H1 (cell line): ENCODE measurements at regions not wholly inside any gene's neighbourhood (a gene's known extent, or its start where the extent isn't known, plus 50 kb on each side); places are given as distances from the start of the nearest gene placed in this dataset.

ENCODE experiments used
- CTCF ChIA-PET: fragments of 300-600 bp; sonication (Branson Sonifier 250); formaldehyde crosslinking; loops from one replicate; lab custom pipeline; 2021; ENCODE audit not compliant: partially characterized antibody; lab: Charles Lee
- POLR2A ChIA-PET: fragments of 300-600 bp; sonication (Branson Sonifier 250); formaldehyde crosslinking; loops from one replicate; lab custom pipeline; 2021; ENCODE audit warnings: inconsistent platforms; ENCODE audit not compliant: partially characterized antibody; lab: Charles Lee
- DNase-seq, 2 experiments: peaks; one replicate each; pipeline versions ENCODE4 v3.0.0 to v3.0.0-alpha.2; 2010 to 2022; ENCODE audit warnings: low spot score in 2 of 2, low read depth in 1 of 2, mixed read lengths in 1 of 2
- FAIRE-seq: peaks from 2 replicates; lab custom pipeline; 2011; peaks lifted over from hg19 to GRCh38; lab: Jason Lieb, UNC
- H2AFZ ChIP-seq: 2 replicates; pipeline ENCODE4 v1.8.1; 2012; ENCODE audit warnings: low read length, inconsistent platforms
- H2AK5ac ChIP-seq: 2 replicates; pipeline ENCODE4 v1.6.1; 2013; ENCODE audit warnings: low read depth, low read length
- H2BK120ac ChIP-seq: replicated peaks from 2 replicates; pipeline ENCODE3; 2013; ENCODE audit warnings: low read depth, low read length, inconsistent platforms
- H2BK12ac ChIP-seq: 2 replicates; pipeline ENCODE4 v1.6.1; 2013; ENCODE audit warnings: low read depth, low read length
- H2BK15ac ChIP-seq: 2 replicates; pipeline ENCODE4 v1.6.1; 2013; ENCODE audit warnings: low read length
- H2BK20ac ChIP-seq: 2 replicates; pipeline ENCODE4 v1.6.1; 2013; ENCODE audit warnings: low read length
- H2BK5ac ChIP-seq: 2 replicates; pipeline ENCODE4 v1.6.1; 2013; ENCODE audit warnings: low read depth, low read length
- H3K14ac ChIP-seq: 2 replicates; pipeline ENCODE4 v1.6.1; 2013; ENCODE audit warnings: inconsistent platforms; ENCODE audit not compliant: insufficient read length
- H3K18ac ChIP-seq: 2 replicates; pipeline ENCODE4 v1.6.1; 2013; ENCODE audit warnings: low read length; ENCODE audit errors: extremely low read depth
- H3K23ac ChIP-seq: 2 replicates; pipeline ENCODE4 v1.6.1; 2013; ENCODE audit warnings: inconsistent platforms; ENCODE audit not compliant: insufficient read length
- H3K23me2 ChIP-seq: 2 replicates; pipeline ENCODE4 v1.6.1; 2013; ENCODE audit warnings: low read depth, low read length
- H3K27ac ChIP-seq: 2 replicates; pipeline ENCODE4 v1.6.1; 2011; ENCODE audit warnings: low read depth, low read length, inconsistent platforms
- H3K27me3 ChIP-seq, 4 experiments: replicated peaks in 1 of 4; 1 replicate in 1 of 4; 2 replicates in 3 of 4; pipeline versions ENCODE4 v1.6.1 to v1.8.1; 2011 to 2013; ENCODE audit warnings: low read length in 3 of 4, mild to moderate bottlenecking in 3 of 4, inconsistent platforms in 2 of 4, mixed read lengths in 2 of 4, moderate library complexity in 1 of 4; ENCODE audit not compliant: control insufficient read depth in 3 of 4, insufficient read depth in 3 of 4; ENCODE audit errors: extremely low read depth in 1 of 4
- H3K36me3 ChIP-seq, 4 experiments: 2 replicates each; pipeline versions ENCODE4 v1.6.1 to v1.8.1; 2011 to 2013; ENCODE audit warnings: mild to moderate bottlenecking in 4 of 4, low read length in 3 of 4, moderate library complexity in 2 of 4, control low read depth in 1 of 4, inconsistent platforms in 1 of 4; ENCODE audit not compliant: insufficient read depth in 4 of 4, control insufficient read depth in 2 of 4
- H3K4ac ChIP-seq: replicated peaks from 2 replicates; pipeline ENCODE3; 2013; ENCODE audit warnings: low read length, low read depth, mixed read lengths, inconsistent platforms; ENCODE audit not compliant: insufficient read length
- H3K4me1 ChIP-seq, 4 experiments: replicated peaks in 1 of 4; 1 replicate in 1 of 4; 2 replicates in 3 of 4; pipeline versions ENCODE4 v1.6.1 to v1.8.1; 2011 to 2013; ENCODE audit warnings: low read length in 3 of 4, inconsistent platforms in 2 of 4, mixed read lengths in 1 of 4; ENCODE audit not compliant: insufficient read depth in 4 of 4, control insufficient read depth in 3 of 4
- H3K4me2 ChIP-seq, 2 experiments: 2 replicates each; pipeline versions ENCODE4 v1.6.1 to v1.8.1; 2011 to 2013; ENCODE audit warnings: low read depth in 2 of 2, low read length in 2 of 2, control low read depth in 1 of 2, inconsistent platforms in 1 of 2, mild to moderate bottlenecking in 1 of 2; ENCODE audit not compliant: insufficient read depth in 1 of 2
- H3K4me3 ChIP-seq, 4 experiments: fragments of 200-600, 300-600 bp in 1 of 4; sonication (generic), shearing (Covaris generic), sonication (Bioruptor Twin) in 1 of 4; 2 replicates each; pipeline versions ENCODE4 v1.5.1 to v1.8.1; 2011 to 2016; ENCODE audit warnings: low read length in 4 of 4, low read depth in 3 of 4, control low read depth in 2 of 4, inconsistent platforms in 2 of 4, mild to moderate bottlenecking in 2 of 4, mixed read lengths in 1 of 4, moderate library complexity in 1 of 4; ENCODE audit not compliant: insufficient read depth in 2 of 4; ENCODE audit errors: extremely low read depth in 1 of 4
- H3K56ac ChIP-seq: replicated peaks from 2 replicates; pipeline ENCODE3; 2013; ENCODE audit warnings: low read depth, mild to moderate bottlenecking, mixed read lengths, low read length, inconsistent platforms; ENCODE audit not compliant: insufficient read length
- H3K79me1 ChIP-seq: 2 replicates; pipeline ENCODE4 v1.6.1; 2013; ENCODE audit warnings: low read depth, low read length, control low read depth
- H3K79me2 ChIP-seq, 2 experiments: 2 replicates each; pipeline versions ENCODE4 v1.6.1 to v1.8.1; 2012 to 2013; ENCODE audit warnings: low read length in 2 of 2, mild to moderate bottlenecking in 2 of 2, inconsistent platforms in 1 of 2; ENCODE audit not compliant: insufficient read depth in 2 of 2, control insufficient read depth in 1 of 2
- H3K9ac ChIP-seq, 4 experiments: replicated peaks in 1 of 4; 1 replicate in 1 of 4; 2 replicates in 3 of 4; pipeline versions ENCODE4 v1.6.1 to v1.8.1; 2011 to 2013; ENCODE audit warnings: low read depth in 3 of 4, low read length in 3 of 4, control low read depth in 2 of 4, mild to moderate bottlenecking in 2 of 4, moderate library complexity in 2 of 4, inconsistent platforms in 1 of 4; ENCODE audit errors: extremely low read depth in 1 of 4
- H3K9me3 ChIP-seq, 2 experiments: 2 replicates each; pipeline versions ENCODE4 v1.6.1 to v1.8.1; 2012 to 2013; ENCODE audit warnings: mild to moderate bottlenecking in 2 of 2, moderate library complexity in 2 of 2, control low read depth in 1 of 2, inconsistent platforms in 1 of 2, low read depth in 1 of 2, low read length in 1 of 2, mixed read lengths in 1 of 2; ENCODE audit not compliant: insufficient read depth in 2 of 2
- H4K20me1 ChIP-seq, 2 experiments: replicated peaks in 1 of 2; 2 replicates each; pipeline versions ENCODE3 to v1.8.1; 2011 to 2013; ENCODE audit warnings: inconsistent platforms in 2 of 2, low read length in 2 of 2, mild to moderate bottlenecking in 1 of 2; ENCODE audit not compliant: insufficient read depth in 2 of 2, control insufficient read depth in 1 of 2
- H4K5ac ChIP-seq: 2 replicates; pipeline ENCODE4 v1.6.1; 2013; ENCODE audit warnings: low read length, low read depth, mixed read lengths, inconsistent platforms; ENCODE audit not compliant: insufficient read length
- H4K8ac ChIP-seq: 2 replicates; pipeline ENCODE4 v1.8.0; 2013; ENCODE audit warnings: mild to moderate bottlenecking, moderate library complexity, low read length, inconsistent platforms; ENCODE audit not compliant: insufficient read depth; ENCODE audit errors: extremely low read depth
- H4K91ac ChIP-seq: replicated peaks from 2 replicates; pipeline ENCODE3; 2013; ENCODE audit warnings: low read length, mixed read lengths, inconsistent platforms; ENCODE audit not compliant: insufficient read length
- BCL11A ChIP-seq, 2 experiments: IDR thresholded peaks; one replicate each; pipeline ENCODE4 v1.6.1; 2011; ENCODE audit warnings: low read depth in 2 of 2, low read length in 2 of 2, mild to moderate bottlenecking in 2 of 2
- CBX5 ChIP-seq: fragments of 300-800, 300-1000 bp; sonication (generic); IDR thresholded peaks from 2 replicates; pipeline ENCODE4 v1.7.1; 2016; ENCODE audit warnings: antibody characterized with exemption, low read length, low read depth
- GTF2F1 ChIP-seq: IDR thresholded peaks from 2 replicates; pipeline ENCODE4 v1.6.1; 2012; ENCODE audit warnings: low read depth, low read length, improper control_type of control experiment, borderline replicate concordance
- MAFK ChIP-seq: IDR thresholded peaks from 2 replicates; pipeline ENCODE4 v1.6.1; 2012; ENCODE audit warnings: low read depth, mild to moderate bottlenecking, improper control_type of control experiment, low read length
- RAD21 ChIP-seq, 2 experiments: IDR thresholded peaks in 1 of 2; conservative IDR thresholded peaks in 1 of 2; 2 replicates each; pipeline ENCODE4 v1.6.1; 2011; ENCODE audit warnings: low read depth in 2 of 2, low read length in 2 of 2, improper control_type of control experiment in 1 of 2, inconsistent platforms in 1 of 2, mild to moderate bottlenecking in 1 of 2, moderate library complexity in 1 of 2
- RNF2 ChIP-seq: fragments of 200-900, 300-1000 bp; sonication (generic); IDR thresholded peaks from 2 replicates; pipeline ENCODE4 v1.7.1; 2016; ENCODE audit warnings: borderline replicate concordance, low read depth, mild to moderate bottlenecking, antibody characterized with exemption, low read length; ENCODE audit not compliant: poor library complexity, severe bottlenecking; ENCODE audit errors: missing control alignments
- YY1 ChIP-seq: IDR thresholded peaks from 2 replicates; pipeline ENCODE4 v1.6.1; 2011; ENCODE audit warnings: low read depth, mild to moderate bottlenecking, low read length
- WGBS, 2 experiments: shearing (Covaris generic) in 1 of 2; methylation state at CpG; one replicate each; pipeline versions ENCODE4 v1.1.6 to v1.1.7; 2013 to 2015; ENCODE audit warnings: low lambda C conversion rate in 2 of 2, mixed read lengths in 2 of 2, inconsistent platforms in 1 of 2, low coverage in 1 of 2, missing lambda C conversion rate in 1 of 2; ENCODE audit not compliant: insufficient replicate concordance in 2 of 2, insufficient coverage in 1 of 2, insufficient read length in 1 of 2; ENCODE audit errors: extremely low coverage in 1 of 2, missing lambda C conversion rate in 1 of 2; 5-methylcytosine and 5-hydroxymethylcytosine counted together

- Histone ChIP-seq H2BK5ac (no peak overlapping the region), H3K4ac (no peak overlapping the region), H3K14ac (no peak overlapping the region), H2BK12ac (no peak overlapping the region), H3K79me2 (no peaks in the 10 kb centered on the region), H3K79me1 (no peaks in the 10 kb centered on the region), H2BK15ac (no peak overlapping the region), H4K91ac (no peak overlapping the region), H3K36me3 (no peaks in the 10 kb centered on the region), H2BK20ac (no peak overlapping the region), H3K27me3 (no peaks in the 10 kb centered on the region), H4K5ac (no peak overlapping the region), H3K23ac (no peak overlapping the region), H3K4me2 (no peak overlapping the region), H3K4me3 (no peak overlapping the region), H3K9ac (no peak overlapping the region), H4K20me1 (no peaks in the 10 kb centered on the region), H3K27ac (no peak overlapping the region), H3K4me1 (no peaks in the 10 kb centered on the region), H3K9me3 (no peaks in the 10 kb centered on the region), H2AK5ac (no peak overlapping the region), H2AFZ (no peak overlapping the region), H4K8ac (no peak overlapping the region), H3K18ac (no peak overlapping the region), H3K56ac (no peak overlapping the region), H2BK120ac (no peak overlapping the region), H3K23me2 (no peaks in the 10 kb centered on the region)
- ChIA-PET POLR2A (no interaction called here), CTCF (interaction anchor here (0.6 kb wide), 1 partner anchor 1309 kb away, joined by 4 read pairs; no protein-coding TSS in a partner anchor)
- no peak for DNase-seq
- 94% methylated on average over 3 of the region's 3 CpGs; no CpG with 5 or more reads in 1 of the 2 experiments for WGBS, 2 experiments
- FAIRE-seq, result no peak
- TF ChIP-seq RNF2, result no peak
- no peak for TF ChIP-seq RAD21 (IDR thresholded peaks at IDR 0.05 in 1 of 2, conservative IDR thresholded peaks at IDR 0.05 in 1 of 2; ENCODE audit: low read depth in 2 of 2, low read length in 2 of 2)
- no peak for TF ChIP-seq BCL11A (IDR thresholded peaks at IDR 0.05; ENCODE audit: low read depth in 2 of 2, low read length in 2 of 2)
- no peak for TF ChIP-seq GTF2F1
- no peak for TF ChIP-seq MAFK
- TF ChIP-seq YY1, result no peak
- TF ChIP-seq CBX5, result no peak
Measured at GRCh38 chr3:163577271-163577670, 1501.0 kb downstream of the SI start.
